ENCODE measurements at regions not wholly inside any gene's neighbourhood (a gene's known extent, or its start where the extent isn't known, plus 50 kb on each side); places are given as distances from the start of the nearest gene placed in this dataset.

- TF ChIP-seq CTCF (IDR thresholded peaks at IDR 0.05), result no peak
- TF ChIP-seq POLR2A (IDR thresholded peaks at IDR 0.05), result no peak
Measured at GRCh38 chr4:188363196-188363595, 224.0 kb downstream of the TRIML1 start.
